Natural killer cell (primary cell): ENCODE measurements at regions not wholly inside any gene's neighbourhood (a gene's known extent, or its start where the extent isn't known, plus 50 kb on each side); places are given as distances from the start of the nearest gene placed in this dataset.

Source experiments
- ATAC-seq, 3 donors: fragments of 150-1000 bp in 2 of 3; fragments of 200-7000 bp in 1 of 3; cut with Tn5 transposase; 1 replicate in 1 of 3; 2 replicates in 2 of 3; pipeline ENCODE4 v1.10.0; 2021; ENCODE audit warnings: mild to moderate bottlenecking in 2 of 3, moderate library complexity in 2 of 3
- DNase-seq, 2 donors: peaks; one replicate each; pipeline versions ENCODE4 v3.0.0 to v3.0.0-alpha.2; 2013 to 2021; ENCODE audit warnings: mixed read lengths in 1 of 2
- H3K27ac ChIP-seq: one replicate; pipeline ENCODE4 v1.5.1; 2013; ENCODE audit warnings: mild to moderate bottlenecking, low read length
- H3K27me3 ChIP-seq: one replicate; pipeline ENCODE4 v1.6.1; 2013; ENCODE audit warnings: low read length; ENCODE audit not compliant: control insufficient read depth, insufficient read depth
- H3K36me3 ChIP-seq: one replicate; pipeline ENCODE4 v1.6.1; 2013; ENCODE audit warnings: low read length; ENCODE audit not compliant: control insufficient read depth, insufficient read depth
- H3K4me1 ChIP-seq: one replicate; pipeline ENCODE4 v1.6.1; 2013; ENCODE audit warnings: low read length; ENCODE audit not compliant: control insufficient read depth, insufficient read depth
- H3K4me3 ChIP-seq: one replicate; pipeline ENCODE4 v1.5.1; 2013; ENCODE audit warnings: low read length
- H3K9me3 ChIP-seq: one replicate; pipeline ENCODE4 v1.6.1; 2013; ENCODE audit warnings: low read length; ENCODE audit not compliant: control insufficient read depth, insufficient read depth
- H3K27ac Mint-ChIP-seq, 2 donors: one replicate each; pipeline ENCODE4 v1.8.0; 2022; ENCODE audit warnings: mild to moderate bottlenecking in 2 of 2, mixed read lengths in 2 of 2, moderate library complexity in 1 of 2
- H3K27me3 Mint-ChIP-seq, 2 donors: one replicate each; pipeline ENCODE4 v1.8.0; 2022; ENCODE audit warnings: low read depth in 2 of 2, mixed read lengths in 2 of 2
- H3K36me3 Mint-ChIP-seq: one replicate; pipeline ENCODE4 v1.8.0; 2022; ENCODE audit warnings: mixed read lengths
- H3K4me1 Mint-ChIP-seq, 2 donors: one replicate each; pipeline ENCODE4 v1.8.0; 2022; ENCODE audit warnings: mixed read lengths in 2 of 2
- H3K4me3 Mint-ChIP-seq: one replicate; pipeline ENCODE4 v1.8.0; 2022; ENCODE audit warnings: mild to moderate bottlenecking, moderate library complexity, mixed read lengths
- H3K9me3 Mint-ChIP-seq, 2 donors: one replicate each; pipeline ENCODE4 v1.8.0; 2022; ENCODE audit warnings: mixed read lengths in 2 of 2
- CTCF ChIP-seq: fragments of 200-600 bp; IDR thresholded peaks from one replicate; pipeline ENCODE4 v1.8.0; 2022; ENCODE audit warnings: antibody characterized with exemption
- WGBS: methylation state at CpG from one replicate; pipeline ENCODE4 v1.1.7; 2013; ENCODE audit warnings: missing lambda C conversion rate; ENCODE audit not compliant: insufficient coverage; 5-methylcytosine and 5-hydroxymethylcytosine counted together
- intact Hi-C: fragments of 100-400 bp; cut with micrococcal nuclease; formaldehyde crosslinking; loops from one replicate; pipeline ENCODE4 v1.14.2; 2022

- Mint-ChIP-seq H3K9me3 (peaks cover 2 to 5% of the 10 kb centered on the region in 2 donors), H3K27ac (peak overlapping the region in 1 of 2 donors; percentile 2), H3K36me3 (peaks cover 7% of the 10 kb centered on the region), H3K4me1 (peaks cover 43 to 50% of the 10 kb centered on the region in 2 donors), H3K27me3 (peaks cover 0 to 9% of the 10 kb centered on the region in 2 donors), H3K4me3 (peak overlapping the region; percentile 28)
- H3K36me3 ChIP-seq: no peaks in the 10 kb centered on the region
- H3K4me1 ChIP-seq: peaks cover 22% of the 10 kb centered on the region
- WGBS: 10% methylated on average over 5 of the region's 5 CpGs
- H3K9me3 ChIP-seq: no peaks in the 10 kb centered on the region
- TF ChIP-seq CTCF: no peak
- H3K27ac ChIP-seq: no peak overlapping the region
- no peak overlapping the region for H3K4me3 ChIP-seq
- H3K27me3 ChIP-seq: no peaks in the 10 kb centered on the region
- intact Hi-C loops: no loop called here
- ATAC-seq: peak; percentile 67 to 75 (median 72)
- DNase-seq: peak in 1 of 2 donors; percentile 8
Observed at GRCh38 chr5:143606043-143606752, 202.7 kb upstream of the NR3C1 start.

- Histone ChIP-seq H3K4me1 (peaks cover 22% of the 10 kb centered on the region), H3K4me3 (no peak overlapping the region), H3K27ac (no peak overlapping the region), H3K36me3 (no peaks in the 10 kb centered on the region), H3K27me3 (no peaks in the 10 kb centered on the region), H3K9me3 (no peaks in the 10 kb centered on the region)
- peak; percentile 58 to 68 (median 68) for ATAC-seq
- Mint-ChIP-seq H3K27ac (peak overlapping the region in 1 of 2 donors; percentile 2), H3K9me3 (peaks cover 2 to 5% of the 10 kb centered on the region in 2 donors), H3K36me3 (peaks cover 7% of the 10 kb centered on the region), H3K4me3 (peak overlapping the region; percentile 28), H3K27me3 (peaks cover 0 to 9% of the 10 kb centered on the region in 2 donors), H3K4me1 (peaks cover 43 to 50% of the 10 kb centered on the region in 2 donors)
- DNase-seq: peak in 1 of 2 donors; percentile 54
- TF ChIP-seq CTCF: no peak
- intact Hi-C loops: no loop called here
- WGBS: 2% methylated on average over 3 of the region's 4 CpGs
Observed at GRCh38 chr5:143605403-143606005, 202.0 kb upstream of the NR3C1 start.

- DNase-seq (peak in 1 of 2 donors; percentile 7), ATAC-seq (peak in 2 of 3 donors; percentile 33 to 53)
- Mint-ChIP-seq H3K9me3 (peaks cover 0 to 2% of the 10 kb centered on the region in 2 donors), H3K4me1 (peaks cover 43 to 50% of the 10 kb centered on the region in 2 donors), H3K27ac (peak overlapping the region in 1 of 2 donors; percentile 48), H3K27me3 (peaks cover 0 to 12% of the 10 kb centered on the region in 2 donors), H3K4me3 (peak overlapping the region; percentile 22), H3K36me3 (no peaks in the 10 kb centered on the region)
- H3K9me3 ChIP-seq: no peaks in the 10 kb centered on the region
- no peak for TF ChIP-seq CTCF
- WGBS: 32% methylated on average over 4 of the region's 4 CpGs
- no peak overlapping the region for H3K4me3 ChIP-seq
- H3K4me1 ChIP-seq: peaks cover 22% of the 10 kb centered on the region
- intact Hi-C loops: no loop called here
- no peaks in the 10 kb centered on the region for H3K36me3 ChIP-seq
- no peak overlapping the region for H3K27ac ChIP-seq
- no peaks in the 10 kb centered on the region for H3K27me3 ChIP-seq
Observed at GRCh38 chr5:143601917-143602333, 198.4 kb upstream of the NR3C1 start.
